Thymus (tissue), 11 donors: ENCODE measurements at regions not wholly inside any gene's neighbourhood (a gene's known extent, or its start where the extent isn't known, plus 50 kb on each side); places are given as distances from the start of the nearest gene placed in this dataset.

Experiments
- DNase-seq, 9 donors: peaks; one replicate each; pipeline ENCODE4 v3.0.0-alpha.2; 2013; ENCODE audit warnings: low spot score in 9 of 9, low read depth in 6 of 9, missing footprints in 1 of 9
- H3K27ac ChIP-seq, 2 donors: one replicate each; pipeline ENCODE4 v1.5.1; 2013; ENCODE audit warnings: control low read depth in 1 of 2, low read depth in 1 of 2, low read length in 1 of 2, mild to moderate bottlenecking in 1 of 2, moderate library complexity in 1 of 2
- H3K27me3 ChIP-seq, 2 donors: one replicate each; pipeline ENCODE4 v1.5.1; 2013; ENCODE audit warnings: low read length in 1 of 2; ENCODE audit not compliant: control insufficient read depth in 2 of 2, insufficient read depth in 1 of 2
- H3K36me3 ChIP-seq, 2 donors: one replicate each; pipeline ENCODE4 v1.5.1; 2013; ENCODE audit warnings: low read length in 1 of 2, mild to moderate bottlenecking in 1 of 2, moderate library complexity in 1 of 2; ENCODE audit not compliant: control insufficient read depth in 2 of 2, insufficient read depth in 2 of 2
- H3K4me1 ChIP-seq, 2 donors: one replicate each; pipeline ENCODE4 v1.5.1; 2013; ENCODE audit warnings: low read length in 2 of 2; ENCODE audit not compliant: control insufficient read depth in 2 of 2, insufficient read depth in 2 of 2
- H3K4me3 ChIP-seq, 2 donors: one replicate each; pipeline ENCODE4 v1.5.1; 2013; ENCODE audit warnings: low read length in 2 of 2, control low read depth in 1 of 2, mild to moderate bottlenecking in 1 of 2
- H3K9me3 ChIP-seq, 2 donors: one replicate each; pipeline ENCODE4 v1.5.1; 2013; ENCODE audit warnings: low read length in 1 of 2, mild to moderate bottlenecking in 1 of 2; ENCODE audit not compliant: control insufficient read depth in 2 of 2, insufficient read depth in 1 of 2
- WGBS: extraction: QIAGEN DNeasy Blood & Tissue Kit; methylation state at CpG from one replicate; pipeline ENCODE4 v1.1.7; 2013; 5-methylcytosine and 5-hydroxymethylcytosine counted together
- donor health status: healthy.

- Histone ChIP-seq H3K27ac (no peak overlapping the region), H3K9me3 (peaks cover 0 to 4% of the 10 kb centered on the region in 2 donors), H3K4me1 (no peaks in the 10 kb centered on the region), H3K27me3 (no peaks in the 10 kb centered on the region), H3K36me3 (no peaks in the 10 kb centered on the region), H3K4me3 (no peak overlapping the region)
- WGBS: 84% methylated on average over 13 of the region's 13 CpGs
- no peak for DNase-seq
These were observed 608.1 kb downstream of the QKI start for GRCh38 chr6:164022632-164023031.

DNA sequence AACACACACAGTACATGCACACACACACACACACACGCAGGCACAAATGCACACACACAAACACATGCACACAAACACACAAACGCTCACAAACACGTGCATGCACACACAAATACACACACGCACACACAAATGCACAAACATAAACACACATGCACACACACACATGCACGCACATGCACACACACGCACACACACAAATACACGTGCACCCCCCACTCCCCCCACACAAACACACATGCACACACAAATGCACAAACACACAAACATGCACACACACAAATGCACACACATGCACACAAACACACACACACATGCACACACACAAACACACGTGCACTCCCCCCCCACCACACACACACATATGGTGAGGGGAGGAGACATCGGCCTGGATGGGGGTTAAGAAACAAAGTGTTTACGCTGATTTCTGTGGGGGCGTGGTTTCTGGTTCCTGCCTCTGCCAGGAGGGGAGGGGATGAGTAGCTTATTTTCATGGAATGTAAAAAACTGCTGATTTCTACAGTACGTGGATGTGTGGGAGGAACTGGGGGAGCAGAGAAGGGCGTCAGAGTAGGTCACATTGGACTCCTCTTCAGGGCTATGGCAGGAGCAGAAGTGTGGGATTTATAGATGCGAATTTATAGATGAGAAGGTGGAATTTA is 607.2 kb downstream of the QKI start:
- no peak overlapping the region for H3K4me3 ChIP-seq
- no peaks in the 10 kb centered on the region for H3K4me1 ChIP-seq
- peaks cover 0 to 4% of the 10 kb centered on the region in 2 donors for H3K9me3 ChIP-seq
- no peaks in the 10 kb centered on the region for H3K36me3 ChIP-seq
- H3K27ac ChIP-seq: no peak overlapping the region
- DNase-seq: no peak
- WGBS: 67% methylated on average over 14 of the region's 14 CpGs
- no peaks in the 10 kb centered on the region for H3K27me3 ChIP-seq

GRCh38 chr6:164020142-164020541 is 605.6 kb downstream of the QKI start:
- DNase-seq: no peak
- no peaks in the 10 kb centered on the region for H3K4me1 ChIP-seq
- 98% methylated on average over 21 of the region's 21 CpGs for WGBS

DNA sequence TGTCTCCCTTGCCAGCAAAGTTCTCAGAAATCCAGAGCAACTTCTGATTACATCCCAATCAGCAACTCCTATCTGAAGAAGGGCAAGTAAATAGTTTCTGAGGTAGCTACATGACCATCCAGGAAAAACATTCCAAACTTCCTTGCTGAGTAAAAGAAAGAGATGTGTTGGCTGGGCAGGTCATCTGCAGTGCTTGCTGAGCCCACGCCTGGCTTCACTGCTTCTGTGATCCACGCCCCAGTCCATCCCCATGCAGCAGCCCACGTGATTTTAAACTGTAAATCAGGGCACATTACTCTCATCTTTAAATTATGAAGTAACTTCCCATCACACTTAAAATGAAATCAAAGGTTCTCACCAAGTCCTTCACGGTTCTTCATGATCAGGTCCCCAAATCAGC is 603.6 kb downstream of the QKI start:
- H3K4me1 ChIP-seq: no peaks in the 10 kb centered on the region
- H3K9me3 ChIP-seq: peaks cover 0 to 4% of the 10 kb centered on the region in 2 donors
- no peak for DNase-seq
- H3K27ac ChIP-seq: no peak overlapping the region
- no peak overlapping the region for H3K4me3 ChIP-seq
- no peaks in the 10 kb centered on the region for H3K36me3 ChIP-seq
- 86% methylated on average over 4 of the region's 4 CpGs for WGBS
- no peaks in the 10 kb centered on the region for H3K27me3 ChIP-seq

More at GRCh38 chr6:164020142-164020541, 605.6 kb downstream of the QKI start:
- no peak overlapping the region for H3K27ac ChIP-seq
- no peaks in the 10 kb centered on the region for H3K36me3 ChIP-seq
- no peaks in the 10 kb centered on the region for H3K27me3 ChIP-seq
- H3K9me3 ChIP-seq: peaks cover 0 to 4% of the 10 kb centered on the region in 2 donors
- H3K4me3 ChIP-seq: no peak overlapping the region

DNA sequence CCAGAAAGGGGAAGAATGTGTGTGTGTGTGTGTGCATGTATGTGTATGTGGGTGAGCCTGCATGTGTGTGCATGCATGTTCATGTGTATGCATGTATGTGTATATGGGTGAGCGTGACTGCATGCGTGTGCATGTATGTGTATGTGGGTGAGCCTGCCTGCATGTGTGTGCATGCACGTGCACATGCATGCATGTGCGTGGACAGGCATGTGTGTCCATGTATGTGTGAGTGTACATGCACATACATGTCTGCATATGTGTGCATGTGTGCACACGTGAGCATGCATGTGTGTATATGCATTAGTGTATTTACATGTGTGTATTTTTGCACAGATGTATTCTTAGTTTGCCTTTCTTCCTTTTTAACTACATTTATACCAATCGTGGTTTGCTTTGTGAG is 601.5 kb downstream of the QKI start:
- no peaks in the 10 kb centered on the region for H3K4me1 ChIP-seq
- H3K27ac ChIP-seq: no peak overlapping the region
- peaks cover 0 to 4% of the 10 kb centered on the region in 2 donors for H3K9me3 ChIP-seq
- no peaks in the 10 kb centered on the region for H3K27me3 ChIP-seq
- 98% methylated on average over 6 of the region's 6 CpGs for WGBS
- no peak overlapping the region for H3K4me3 ChIP-seq
- no peaks in the 10 kb centered on the region for H3K36me3 ChIP-seq
- DNase-seq: no peak

- no peak overlapping the region for H3K4me3 ChIP-seq
- DNase-seq: no peak
- WGBS: 95% methylated on average over 4 of the region's 4 CpGs
These were observed 600.6 kb downstream of the QKI start for GRCh38 chr6:164015088-164015484.

DNA sequence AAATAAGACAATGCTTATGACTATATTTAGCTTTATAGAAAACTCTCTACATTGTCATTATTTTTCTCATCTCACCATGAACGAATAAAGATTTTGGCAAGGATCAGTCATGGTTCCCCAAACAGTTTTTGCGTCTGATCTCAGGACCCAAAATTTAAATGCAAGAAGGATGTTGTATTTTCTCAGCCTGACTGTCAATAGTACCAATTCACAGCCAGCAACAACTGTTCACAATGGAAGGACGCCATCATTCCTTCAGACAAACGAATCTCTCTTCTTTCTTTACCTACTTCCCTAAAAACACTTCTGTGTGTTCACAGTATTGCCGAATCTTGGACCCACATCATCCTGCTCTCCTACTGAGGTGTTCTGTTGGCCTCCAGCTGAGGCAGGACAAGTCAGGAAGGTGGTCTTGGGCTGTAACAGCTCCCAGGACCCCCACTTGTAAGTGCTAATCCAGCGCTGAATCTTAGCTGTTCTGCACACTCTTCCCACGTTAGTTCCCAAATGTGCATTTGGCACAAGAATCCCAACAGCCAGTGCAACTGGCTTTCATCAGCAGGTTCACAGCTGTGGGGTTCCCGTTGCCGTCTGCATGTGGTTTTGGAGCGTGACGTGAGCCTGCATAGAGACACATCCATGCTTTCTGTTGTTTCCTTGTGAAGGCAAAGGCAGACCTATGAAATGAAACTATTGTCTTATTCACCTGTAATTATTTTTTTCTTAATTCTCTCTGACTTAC is 600.0 kb downstream of the QKI start:
- H3K27ac ChIP-seq: no peak overlapping the region
- no peak for DNase-seq
- no peak overlapping the region for H3K4me3 ChIP-seq
- H3K4me1 ChIP-seq: no peaks in the 10 kb centered on the region
- no peaks in the 10 kb centered on the region for H3K36me3 ChIP-seq
- WGBS: 95% methylated on average over 11 of the region's 11 CpGs
- no peaks in the 10 kb centered on the region for H3K27me3 ChIP-seq
- H3K9me3 ChIP-seq: no peaks in the 10 kb centered on the region

More at GRCh38 chr6:164015088-164015484, 600.6 kb downstream of the QKI start:
- H3K27ac ChIP-seq: no peak overlapping the region
- no peaks in the 10 kb centered on the region for H3K4me1 ChIP-seq
- H3K36me3 ChIP-seq: no peaks in the 10 kb centered on the region
- no peaks in the 10 kb centered on the region for H3K27me3 ChIP-seq
- H3K9me3 ChIP-seq: peaks cover 0 to 1% of the 10 kb centered on the region in 2 donors

GRCh38 chr6:164013480-164014208 is 599.1 kb downstream of the QKI start:
- Histone ChIP-seq H3K27ac (no peak overlapping the region), H3K4me1 (no peaks in the 10 kb centered on the region), H3K36me3 (no peaks in the 10 kb centered on the region), H3K9me3 (no peaks in the 10 kb centered on the region), H3K4me3 (no peak overlapping the region), H3K27me3 (no peaks in the 10 kb centered on the region)
- 95% methylated on average over 5 of the region's 5 CpGs for WGBS
- DNase-seq: no peak

DNA sequence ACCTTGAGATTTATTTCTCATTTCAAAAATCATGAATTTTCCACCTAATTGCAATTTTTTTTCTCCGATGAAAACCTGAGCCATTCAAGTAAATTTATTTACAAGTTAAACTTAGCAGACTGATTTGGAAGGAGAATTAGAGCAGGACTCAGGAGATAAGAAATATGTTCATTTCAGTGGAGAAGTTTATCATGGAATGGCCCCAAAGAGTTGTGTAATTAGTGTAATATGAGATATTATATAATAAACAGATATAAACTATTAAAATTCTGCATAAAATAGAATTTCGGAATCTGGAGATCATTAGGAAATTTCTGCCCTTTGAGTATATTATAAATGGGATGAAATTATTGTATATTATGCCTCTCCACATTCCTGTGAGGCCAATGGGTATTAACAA is 596.8 kb downstream of the QKI start:
- Histone ChIP-seq H3K36me3 (no peaks in the 10 kb centered on the region), H3K4me3 (no peak overlapping the region), H3K9me3 (no peaks in the 10 kb centered on the region), H3K27ac (no peak overlapping the region), H3K4me1 (no peaks in the 10 kb centered on the region), H3K27me3 (no peaks in the 10 kb centered on the region)
- DNase-seq: no peak
- WGBS: 94% methylated on average over 2 of the region's 2 CpGs
